Spleen (tissue), 7 donors: ENCODE measurements at regions not wholly inside any gene's neighbourhood (a gene's known extent, or its start where the extent isn't known, plus 50 kb on each side); places are given as distances from the start of the nearest gene placed in this dataset.
"Not testable (repeated sequence)": the region's sequence is repeated elsewhere in the genome, so short reads cannot be mapped to it uniquely, and the experiment has no call there.

ENCODE experiments used
- CTCF ChIP-seq, 11 experiments: fragments of 200-600 bp in 7 of 11; fragments of 450-650 bp in 4 of 11; sonication (generic) in 4 of 11; IDR thresholded peaks in 8 of 11; conservative IDR thresholded peaks in 3 of 11; 1 replicate in 7 of 11; 2 replicates in 4 of 11; pipeline versions ENCODE4 v1.4.0 to v1.8.0; 2016 to 2021; ENCODE audit warnings: antibody characterized with exemption in 11 of 11, inconsistent platforms in 4 of 11, mild to moderate bottlenecking in 1 of 11
- POLR2A ChIP-seq, 3 donors: fragments of 450-650 bp; IDR thresholded peaks; one replicate each; pipeline ENCODE4 v1.5.1; 2017; ENCODE audit warnings: antibody characterized with exemption in 3 of 3, mild to moderate bottlenecking in 1 of 3
- POLR2AphosphoS5 ChIP-seq, 3 donors: sonication (generic); formaldehyde crosslinking; IDR thresholded peaks; one replicate each; pipeline ENCODE4 v1.5.1; 2017; ENCODE audit warnings: antibody characterized with exemption in 3 of 3
- donor health status: DM: no; HTN: no; CAD: no; lungs with moderate emphysema.
- donor health status: DM: no; HTN: no; CAD: no.
- donor health status: DM: no; HTN: no; CAD: no.

- TF ChIP-seq POLR2A (IDR thresholded peaks at IDR 0.05); CTCF (IDR thresholded peaks at IDR 0.05 in 8 of 11, conservative IDR thresholded peaks at IDR 0.05 in 3 of 11); POLR2AphosphoS5 (IDR thresholded peaks at IDR 0.05): not testable (repeated sequence)
Observed at GRCh38 chr17:27373695-27374094, 79.8 kb downstream of the WSB1 start.
